H9 (cell line): ENCODE measurements at regions not wholly inside any gene's neighbourhood (a gene's known extent, or its start where the extent isn't known, plus 50 kb on each side); places are given as distances from the start of the nearest gene placed in this dataset.

ENCODE experiments used
- DNase-seq: peaks from one replicate; pipeline ENCODE4 v3.0.0-alpha.2; 2017
- H2AFZ ChIP-seq: one replicate; pipeline ENCODE4 v1.6.1; 2013; ENCODE audit warnings: mild to moderate bottlenecking, low read length, control low read depth, moderate library complexity
- H2AK5ac ChIP-seq: 2 replicates; pipeline ENCODE4 v1.6.1; 2013; ENCODE audit warnings: low read length, control low read depth, mixed read lengths; ENCODE audit not compliant: insufficient read length
- H2BK120ac ChIP-seq: one replicate; pipeline ENCODE4 v1.6.1; 2013; ENCODE audit warnings: low read depth, mild to moderate bottlenecking, low read length, control low read depth, inconsistent platforms; ENCODE audit not compliant: poor library complexity, severe bottlenecking
- H2BK12ac ChIP-seq: 2 replicates; pipeline ENCODE4 v1.6.1; 2013; ENCODE audit warnings: low read length, control low read depth, mixed read lengths, low read depth; ENCODE audit not compliant: insufficient read length
- H2BK15ac ChIP-seq: 2 replicates; pipeline ENCODE4 v1.6.1; 2013; ENCODE audit warnings: low read depth, low read length, control low read depth
- H2BK20ac ChIP-seq: one replicate; pipeline ENCODE4 v1.6.1; 2013; ENCODE audit warnings: low read depth, mild to moderate bottlenecking, low read length, control low read depth, inconsistent platforms; ENCODE audit not compliant: poor library complexity, severe bottlenecking
- H2BK5ac ChIP-seq: 2 replicates; pipeline ENCODE4 v1.6.1; 2013; ENCODE audit warnings: low read length, control low read depth, mixed read lengths; ENCODE audit not compliant: insufficient read length
- H3K14ac ChIP-seq: 2 replicates; pipeline ENCODE4 v1.6.1; 2013; ENCODE audit warnings: low read length, control low read depth; ENCODE audit not compliant: insufficient read depth
- H3K18ac ChIP-seq: 2 replicates; pipeline ENCODE4 v1.6.1; 2013; ENCODE audit warnings: low read depth, mild to moderate bottlenecking, mixed read lengths, low read length, control low read depth; ENCODE audit not compliant: insufficient read length
- H3K23ac ChIP-seq: 2 replicates; pipeline ENCODE4 v1.6.1; 2013; ENCODE audit warnings: low read length, control low read depth, mixed read lengths, low read depth; ENCODE audit not compliant: insufficient read length
- H3K23me2 ChIP-seq: 2 replicates; pipeline ENCODE4 v1.6.1; 2013; ENCODE audit warnings: low read depth, mild to moderate bottlenecking, mixed read lengths, low read length, control low read depth; ENCODE audit not compliant: insufficient read length, poor library complexity, severe bottlenecking
- H3K27ac ChIP-seq: 2 replicates; pipeline ENCODE4 v1.5.1; 2013; ENCODE audit warnings: low read length, control low read depth, mixed read lengths, low read depth; ENCODE audit not compliant: insufficient read length
- H3K27me3 ChIP-seq: 2 replicates; pipeline ENCODE4 v1.6.1; 2013; ENCODE audit warnings: low read length, control low read depth, inconsistent platforms; ENCODE audit not compliant: insufficient read depth
- H3K4ac ChIP-seq: 2 replicates; pipeline ENCODE4 v1.6.1; 2013; ENCODE audit warnings: low read depth, mild to moderate bottlenecking, control low read depth, inconsistent platforms, low read length, moderate library complexity
- H3K4me1 ChIP-seq: 2 replicates; pipeline ENCODE4 v1.6.1; 2013; ENCODE audit warnings: low read length, control low read depth, inconsistent platforms; ENCODE audit not compliant: insufficient read depth
- H3K4me2 ChIP-seq: 2 replicates; pipeline ENCODE4 v1.6.1; 2013; ENCODE audit warnings: low read length, control low read depth, mixed read lengths; ENCODE audit not compliant: insufficient read length, insufficient read depth
- H3K56ac ChIP-seq: 2 replicates; pipeline ENCODE4 v1.6.1; 2013; ENCODE audit warnings: low read depth, mild to moderate bottlenecking, mixed read lengths, low read length, control low read depth; ENCODE audit not compliant: insufficient read length
- H3K79me1 ChIP-seq: 2 replicates; pipeline ENCODE4 v1.6.1; 2013; ENCODE audit warnings: low read depth, mild to moderate bottlenecking, moderate library complexity, low read length, control low read depth, inconsistent platforms; ENCODE audit not compliant: insufficient read depth, poor library complexity, severe bottlenecking
- H3K79me2 ChIP-seq: 2 replicates; pipeline ENCODE4 v1.6.1; 2013; ENCODE audit warnings: low read length, control low read depth, inconsistent platforms; ENCODE audit not compliant: insufficient read depth
- H3K9ac ChIP-seq: 2 replicates; pipeline ENCODE4 v1.6.1; 2013; ENCODE audit warnings: low read length, control low read depth, mixed read lengths; ENCODE audit not compliant: insufficient read length; ENCODE audit errors: extremely low read depth
- H3K9me3 ChIP-seq: one replicate; pipeline ENCODE4 v1.6.1; 2013; ENCODE audit warnings: low read depth, low read length, inconsistent platforms; ENCODE audit not compliant: control insufficient read depth
- H3T11ph ChIP-seq: one replicate; pipeline ENCODE4 v1.6.1; 2013; ENCODE audit warnings: mild to moderate bottlenecking, low read length, control low read depth, inconsistent platforms
- H4K20me1 ChIP-seq: one replicate; pipeline ENCODE4 v1.6.1; 2013; ENCODE audit not compliant: control insufficient read depth, insufficient read length, insufficient read depth
- H4K5ac ChIP-seq: 2 replicates; pipeline ENCODE4 v1.6.1; 2013; ENCODE audit warnings: low read depth, mild to moderate bottlenecking, mixed read lengths, low read length, control low read depth; ENCODE audit not compliant: insufficient read length
- H4K8ac ChIP-seq: replicated peaks from 2 replicates; pipeline ENCODE4 v1.6.1; 2013; ENCODE audit warnings: low read length, control low read depth, mixed read lengths, low read depth; ENCODE audit not compliant: insufficient read length
- H4K91ac ChIP-seq: 2 replicates; pipeline ENCODE4 v1.6.1; 2013; ENCODE audit warnings: low read depth, mild to moderate bottlenecking, moderate library complexity, mixed read lengths, low read length, control low read depth; ENCODE audit not compliant: insufficient read length
- H3K27ac Mint-ChIP-seq, 3 experiments: 2 replicates in 2 of 3; 3 replicates in 1 of 3; pipeline ENCODE4 v1.8.0; 2020 to 2021; ENCODE audit warnings: mixed read lengths in 3 of 3, mild to moderate bottlenecking in 1 of 3, moderate library complexity in 1 of 3
- H3K27me3 Mint-ChIP-seq: 2 replicates; pipeline ENCODE4 v1.8.0; 2021; ENCODE audit warnings: low read depth, mild to moderate bottlenecking, moderate library complexity, mixed read lengths
- H3K36me3 Mint-ChIP-seq, 3 experiments: 2 replicates in 2 of 3; 3 replicates in 1 of 3; pipeline ENCODE4 v1.8.0; 2020 to 2021; ENCODE audit warnings: low read depth in 3 of 3, mixed read lengths in 3 of 3; ENCODE audit not compliant: insufficient read depth in 1 of 3
- H3K4me1 Mint-ChIP-seq, 2 experiments: 2 replicates each; pipeline ENCODE4 v1.8.0; 2020; ENCODE audit warnings: mixed read lengths in 2 of 2
- H3K4me3 Mint-ChIP-seq, 2 experiments: 2 replicates in 1 of 2; 3 replicates in 1 of 2; pipeline ENCODE4 v1.8.0; 2020 to 2021; ENCODE audit warnings: mild to moderate bottlenecking in 2 of 2, mixed read lengths in 2 of 2, moderate library complexity in 1 of 2
- H3K9me3 Mint-ChIP-seq, 2 experiments: 2 replicates in 1 of 2; 3 replicates in 1 of 2; pipeline ENCODE4 v1.8.0; 2020; ENCODE audit warnings: mild to moderate bottlenecking in 2 of 2, mixed read lengths in 2 of 2, moderate library complexity in 1 of 2
- WGBS: extraction: QIAGEN DNeasy Blood & Tissue Kit; methylation state at CpG from one replicate; pipeline ENCODE4 v1.1.7; 2013; ENCODE audit warnings: missing lambda C conversion rate, low lambda C conversion rate, mixed read lengths; ENCODE audit not compliant: insufficient read length; ENCODE audit errors: extremely low coverage; 5-methylcytosine and 5-hydroxymethylcytosine counted together
- TF ChIP-seq, protein P1 (sequence below): fragments of 200-600 bp; sonication (generic); conservative IDR thresholded peaks from 3 replicates; pipeline ENCODE4 v1.8.0; 2021; ENCODE audit warnings: antibody characterized with exemption, mild to moderate bottlenecking

DNA sequence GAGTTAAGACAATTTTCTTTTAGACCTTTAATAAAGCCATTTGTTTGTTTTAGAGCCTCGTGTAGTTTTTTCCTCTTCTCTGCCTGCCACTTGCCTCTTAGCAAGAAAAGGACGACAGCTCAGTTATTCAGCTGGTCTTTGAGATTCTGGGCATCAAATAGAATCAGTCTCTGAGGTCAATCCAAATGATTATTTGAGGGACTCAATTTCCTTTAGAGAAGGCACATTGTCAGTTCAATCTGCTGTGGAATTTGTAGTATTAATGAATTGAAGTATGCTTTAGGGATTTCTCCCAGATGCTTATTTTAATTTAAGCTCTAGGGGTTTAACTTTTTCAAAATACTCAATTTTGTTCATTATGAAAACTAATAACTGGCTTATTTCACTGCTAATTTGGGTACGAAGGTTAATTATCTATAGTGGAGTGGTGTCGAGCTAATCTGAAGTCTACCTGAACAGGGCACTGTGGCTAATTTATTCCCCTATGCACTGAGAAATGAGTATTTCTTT, 841.2 kb upstream of the AUTS2 start:
- Histone ChIP-seq H3K9ac (no peak overlapping the region), H3K56ac (no peak overlapping the region), H3K27me3 (no peaks in the 10 kb centered on the region), H4K8ac (no peak overlapping the region), H3K23me2 (no peaks in the 10 kb centered on the region), H2AK5ac (no peak overlapping the region), H4K91ac (no peak overlapping the region), H3K4ac (no peak overlapping the region), H3K4me2 (no peak overlapping the region), H2BK5ac (no peak overlapping the region), H4K5ac (no peak overlapping the region), H3K27ac (no peak overlapping the region), H3K14ac (no peak overlapping the region), H2BK20ac (no peak overlapping the region), H2BK15ac (no peak overlapping the region), H3T11ph (no peak overlapping the region), H3K18ac (no peak overlapping the region), H3K4me1 (no peaks in the 10 kb centered on the region), H2BK12ac (no peak overlapping the region), H2AFZ (no peak overlapping the region), H3K23ac (no peak overlapping the region), H3K9me3 (peaks cover under 1% of the 10 kb centered on the region), H2BK120ac (no peak overlapping the region), H3K79me2 (no peaks in the 10 kb centered on the region), H3K79me1 (no peaks in the 10 kb centered on the region), H4K20me1 (no peaks in the 10 kb centered on the region)
- DNase-seq: no peak
- TF ChIP-seq, protein P1, sequence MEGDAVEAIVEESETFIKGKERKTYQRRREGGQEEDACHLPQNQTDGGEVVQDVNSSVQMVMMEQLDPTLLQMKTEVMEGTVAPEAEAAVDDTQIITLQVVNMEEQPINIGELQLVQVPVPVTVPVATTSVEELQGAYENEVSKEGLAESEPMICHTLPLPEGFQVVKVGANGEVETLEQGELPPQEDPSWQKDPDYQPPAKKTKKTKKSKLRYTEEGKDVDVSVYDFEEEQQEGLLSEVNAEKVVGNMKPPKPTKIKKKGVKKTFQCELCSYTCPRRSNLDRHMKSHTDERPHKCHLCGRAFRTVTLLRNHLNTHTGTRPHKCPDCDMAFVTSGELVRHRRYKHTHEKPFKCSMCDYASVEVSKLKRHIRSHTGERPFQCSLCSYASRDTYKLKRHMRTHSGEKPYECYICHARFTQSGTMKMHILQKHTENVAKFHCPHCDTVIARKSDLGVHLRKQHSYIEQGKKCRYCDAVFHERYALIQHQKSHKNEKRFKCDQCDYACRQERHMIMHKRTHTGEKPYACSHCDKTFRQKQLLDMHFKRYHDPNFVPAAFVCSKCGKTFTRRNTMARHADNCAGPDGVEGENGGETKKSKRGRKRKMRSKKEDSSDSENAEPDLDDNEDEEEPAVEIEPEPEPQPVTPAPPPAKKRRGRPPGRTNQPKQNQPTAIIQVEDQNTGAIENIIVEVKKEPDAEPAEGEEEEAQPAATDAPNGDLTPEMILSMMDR: no peak
- H3K4me1 Mint-ChIP-seq: peaks cover 4 to 7% of the 10 kb centered on the region in 2 experiments; a peak in 2 of 4 replicates
- no peak overlapping the region for H3K27ac Mint-ChIP-seq
- H3K9me3 Mint-ChIP-seq: peaks cover 5 to 6% of the 10 kb centered on the region in 2 experiments; a peak in 4 of 5 replicates
- no peaks in the 10 kb centered on the region for H3K36me3 Mint-ChIP-seq
- no CpG with 5 or more reads among the region's 4 CpGs for WGBS
- peaks cover 2% of the 10 kb centered on the region; the same call in 1 of the 2 replicates for H3K27me3 Mint-ChIP-seq
- H3K4me3 Mint-ChIP-seq: no peak overlapping the region
